ENCODE measurements at regions not wholly inside any gene's neighbourhood (a gene's known extent, or its start where the extent isn't known, plus 50 kb on each side); places are given as distances from the start of the nearest gene placed in this dataset.
A peak's percentile ranks its signal among the peaks of the same experiment; 100 is the strongest.

DNA sequence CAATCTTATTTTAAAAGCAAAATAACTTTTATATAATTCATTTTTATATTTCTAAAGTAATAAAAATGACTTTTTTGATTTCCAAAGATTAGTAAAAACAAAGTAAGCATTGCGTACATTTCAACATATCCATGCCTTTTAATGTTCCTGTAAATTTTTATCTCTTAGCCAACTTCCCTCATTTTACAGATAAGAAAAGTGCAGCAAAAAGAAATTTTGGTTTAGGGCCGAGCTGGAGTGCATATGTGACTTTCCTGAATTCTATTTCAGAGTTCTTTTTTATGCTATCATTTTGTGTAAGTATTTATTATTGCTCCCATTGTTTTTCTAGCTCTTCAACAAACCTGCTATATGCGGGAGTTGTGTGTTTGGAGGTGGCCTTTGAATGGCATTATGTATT, 195.3 kb downstream of the NHLRC3 start:
- DNase-seq (ENCODE audit: low read depth): no peak

DNA sequence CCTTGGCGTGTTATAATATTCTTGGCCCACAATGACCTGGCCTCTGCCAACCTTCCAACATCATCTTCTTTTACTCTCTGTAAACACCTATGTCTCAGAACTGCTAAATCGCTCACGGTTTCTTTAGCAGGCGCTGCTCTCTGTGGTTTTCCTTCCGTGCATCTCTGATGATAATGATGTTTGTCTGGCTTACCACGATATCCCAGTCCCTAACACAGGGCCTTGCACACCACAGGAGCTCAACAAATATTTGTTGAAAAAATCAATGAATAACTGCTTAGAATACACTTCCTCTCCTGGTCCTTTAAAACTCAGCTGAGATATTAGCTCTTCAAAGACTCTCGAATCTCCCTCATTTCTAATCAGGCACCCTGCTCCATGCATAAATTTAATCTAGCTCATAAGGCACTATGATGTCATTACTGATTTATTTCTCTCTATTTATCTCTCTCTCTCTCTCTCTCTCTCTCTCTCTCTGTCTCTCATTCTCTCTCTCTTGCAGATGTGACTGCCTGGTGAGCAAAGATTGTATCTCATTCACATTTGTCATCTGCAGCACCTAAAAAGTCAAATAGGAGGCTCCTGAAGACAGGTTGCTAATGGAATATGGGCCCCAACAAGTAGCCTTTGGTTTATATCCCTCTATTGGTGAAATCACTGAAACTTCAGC, 206.4 kb downstream of the NHLRC3 start:
- no peak for DNase-seq (ENCODE audit: low read depth)

DNA sequence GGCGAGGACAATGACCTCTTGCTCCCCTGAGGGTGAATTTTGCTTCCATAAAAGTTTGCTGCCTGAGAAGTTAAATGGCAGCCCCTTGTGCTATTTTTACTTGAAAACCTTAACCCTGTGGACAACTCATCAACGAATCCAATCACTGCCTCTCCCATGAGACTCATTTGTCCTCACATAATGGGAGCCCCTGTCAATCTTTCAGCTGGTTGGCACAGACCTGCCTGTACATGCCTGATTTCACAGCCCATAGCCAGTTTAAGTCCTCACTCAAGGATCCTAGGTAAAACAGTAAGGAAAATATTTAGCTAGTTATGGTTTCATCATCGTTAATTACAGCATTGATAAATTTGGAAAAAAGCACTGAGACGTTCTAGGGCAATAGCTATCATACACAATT, 207.4 kb downstream of the NHLRC3 start:
- no peak for DNase-seq (ENCODE audit: low read depth)

DNA sequence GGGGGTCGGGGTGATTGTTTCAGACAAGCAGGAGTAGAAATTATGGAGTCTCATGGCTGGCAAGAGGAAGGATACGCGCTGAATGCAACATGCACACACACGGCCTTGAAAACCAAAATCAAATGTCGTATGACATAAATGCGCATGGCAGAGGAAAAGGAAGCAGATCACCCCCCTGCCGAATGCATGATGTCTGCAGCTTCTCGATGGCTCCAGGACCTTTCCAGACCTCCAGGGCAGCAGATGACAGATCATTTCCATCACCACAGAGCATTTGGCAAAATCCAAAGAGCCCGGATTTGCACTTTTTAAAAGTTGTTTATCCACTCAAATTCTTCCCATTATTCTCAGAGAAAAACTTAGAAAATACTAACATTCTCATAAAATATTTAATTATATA, 211.7 kb downstream of the NHLRC3 start:
- DNase-seq (ENCODE audit: low read depth): no peak

DNA sequence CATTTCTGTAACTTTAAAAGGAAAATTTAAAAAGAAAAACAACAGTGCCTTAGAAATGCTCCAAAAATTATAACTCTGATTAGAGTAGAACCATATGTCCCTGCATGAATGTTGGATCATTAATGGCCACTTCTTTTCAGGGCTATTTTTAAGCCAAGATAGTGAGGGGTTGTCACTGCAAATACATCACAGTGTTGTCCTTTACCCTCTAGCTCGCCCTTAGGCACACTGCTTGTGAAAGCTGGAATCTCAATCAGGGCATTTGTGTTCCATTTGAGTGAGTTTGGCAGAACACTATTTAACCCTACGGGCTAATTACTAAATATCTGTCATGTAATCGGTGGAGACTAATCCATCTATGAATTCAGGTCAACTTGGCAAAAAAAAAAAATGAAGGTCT, 212.2 kb downstream of the NHLRC3 start:
- no peak for DNase-seq (ENCODE audit: low read depth)

DNA sequence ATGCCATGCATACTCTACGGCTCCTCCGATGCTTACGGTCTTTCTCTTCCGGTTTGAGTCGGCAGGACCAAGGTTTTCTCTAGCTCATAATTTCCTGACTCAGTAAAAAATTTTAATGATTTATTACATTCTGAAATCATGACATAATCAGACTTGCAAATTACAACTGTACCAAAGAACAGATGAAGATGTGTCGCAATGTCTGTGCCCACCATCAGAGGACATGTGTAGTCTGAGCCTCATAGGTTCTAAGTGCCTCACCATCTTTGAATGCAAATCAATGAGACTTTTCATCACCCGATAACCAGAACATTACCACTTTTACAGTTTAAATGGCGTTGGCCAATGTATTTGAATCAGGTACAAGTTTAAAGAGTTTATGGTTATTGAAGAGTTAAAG, 213.1 kb downstream of the NHLRC3 start:
- no peak for DNase-seq (ENCODE audit: low read depth)

DNA sequence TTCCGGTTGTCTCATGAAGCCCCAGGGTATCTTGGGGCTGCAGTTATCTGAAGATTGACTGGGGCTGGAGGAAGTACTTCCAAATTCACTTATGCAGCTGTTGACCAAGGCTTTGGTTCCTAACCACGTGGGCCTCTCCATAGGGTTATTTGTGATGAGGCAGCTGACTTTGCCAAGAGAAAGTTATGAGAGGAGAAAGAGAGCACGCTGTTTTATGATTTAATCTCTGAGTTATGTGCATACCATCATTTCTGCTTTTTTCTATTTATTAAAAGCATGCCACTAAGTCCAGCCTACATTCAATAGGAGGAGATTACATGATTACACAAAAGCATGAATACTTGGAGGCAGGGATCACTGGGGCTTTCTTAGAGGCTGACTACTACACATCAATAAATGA, 215.5 kb downstream of the NHLRC3 start:
- DNase-seq (ENCODE audit: low read depth): no peak

DNA sequence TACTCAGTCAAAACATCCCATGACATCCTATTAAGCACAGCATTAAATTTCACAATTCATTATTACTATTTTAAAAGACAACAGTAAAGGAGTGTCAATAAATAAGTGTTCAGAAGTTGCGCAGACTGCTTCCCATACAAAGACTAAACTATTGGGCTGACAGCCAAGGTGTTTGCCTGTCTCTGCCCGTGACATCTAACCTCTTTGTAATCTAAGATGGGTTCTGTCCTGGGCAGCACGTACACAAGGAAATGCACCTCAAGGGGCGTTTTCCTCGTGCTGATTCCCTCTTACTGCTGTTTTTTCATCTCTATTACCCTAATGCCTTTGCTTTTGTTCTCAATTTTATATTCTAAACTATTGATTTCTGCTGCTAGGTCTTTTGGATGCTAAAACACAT, 216.3 kb downstream of the NHLRC3 start:
- no peak for DNase-seq (ENCODE audit: low read depth)

DNA sequence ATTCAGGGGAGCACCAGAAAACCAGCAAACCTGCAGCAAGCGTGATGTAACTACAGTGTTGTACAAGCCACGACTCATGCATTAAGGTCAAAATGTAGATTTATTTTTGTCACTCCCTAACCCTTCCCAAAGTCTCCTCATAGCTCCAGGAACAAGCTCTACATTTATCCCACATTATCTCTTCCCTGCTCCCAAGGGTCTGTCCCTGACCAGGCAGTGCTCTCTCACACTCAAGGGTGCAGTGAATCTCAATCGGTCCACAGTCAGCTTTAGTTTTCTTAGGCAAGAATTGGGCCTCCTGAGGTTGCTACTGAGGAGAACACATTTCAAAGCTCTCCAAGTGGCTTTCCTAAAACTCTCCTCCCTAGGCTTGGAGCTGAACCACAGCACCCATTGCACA, 219.4 kb downstream of the NHLRC3 start:
- DNase-seq (ENCODE audit: low read depth): no peak

DNA sequence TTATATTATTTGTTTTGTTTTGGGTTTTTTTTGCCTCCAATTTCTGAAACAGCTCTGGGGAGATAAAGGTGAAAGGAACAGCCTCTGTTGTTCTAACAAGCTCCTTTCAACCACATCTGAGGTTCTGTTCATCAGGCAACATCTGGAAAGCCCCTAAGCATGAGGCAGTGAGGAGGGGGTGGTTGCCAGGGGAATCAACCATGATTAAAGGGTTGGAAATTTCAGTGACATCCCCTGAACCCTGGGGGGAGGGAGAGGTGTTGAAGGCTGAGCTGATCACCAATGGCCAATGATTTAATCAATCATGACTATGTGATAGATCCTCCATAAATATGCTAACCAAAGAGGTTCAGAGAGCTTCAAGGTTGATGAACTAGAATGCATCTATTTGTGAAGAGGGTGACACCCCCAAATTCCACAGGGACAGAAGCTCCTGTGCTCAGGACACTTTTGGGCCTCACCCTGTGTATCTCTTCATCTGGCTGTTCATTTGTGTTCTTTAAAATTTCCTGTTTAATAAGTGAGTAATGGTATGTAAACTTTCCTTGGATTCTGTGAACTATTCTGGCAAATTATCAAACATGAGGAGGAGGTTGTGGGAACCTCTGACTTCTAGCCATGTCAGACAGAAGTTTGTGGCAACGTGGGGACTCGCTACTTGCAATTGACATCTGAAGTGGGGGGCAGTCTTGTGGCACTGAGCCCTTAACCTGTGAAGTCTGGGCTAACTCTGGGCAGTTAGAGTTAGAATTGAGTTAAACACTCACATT, 221.3 kb downstream of the NHLRC3 start:
- no peak for DNase-seq (ENCODE audit: low read depth)

DNA sequence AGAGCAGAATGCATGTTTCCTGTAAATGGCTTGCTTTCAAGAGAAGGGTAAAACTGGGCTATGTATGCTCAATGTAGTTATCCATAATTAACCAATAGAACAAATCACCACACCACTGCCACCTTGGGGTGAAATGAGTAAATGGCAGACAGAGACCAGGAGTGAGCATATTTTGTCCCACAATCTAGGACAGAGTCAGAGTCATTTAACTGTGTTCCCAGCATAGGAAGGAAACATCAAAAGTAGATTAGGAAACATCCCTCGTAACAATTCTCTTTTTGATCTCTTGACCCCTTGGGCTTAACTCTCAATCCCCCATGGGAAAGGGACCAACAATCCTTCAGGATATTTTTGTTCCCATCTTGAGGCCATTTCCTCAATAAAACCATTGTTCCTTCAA, 224.8 kb downstream of the NHLRC3 start:
- DNase-seq (ENCODE audit: low read depth): peak; percentile 48

DNA sequence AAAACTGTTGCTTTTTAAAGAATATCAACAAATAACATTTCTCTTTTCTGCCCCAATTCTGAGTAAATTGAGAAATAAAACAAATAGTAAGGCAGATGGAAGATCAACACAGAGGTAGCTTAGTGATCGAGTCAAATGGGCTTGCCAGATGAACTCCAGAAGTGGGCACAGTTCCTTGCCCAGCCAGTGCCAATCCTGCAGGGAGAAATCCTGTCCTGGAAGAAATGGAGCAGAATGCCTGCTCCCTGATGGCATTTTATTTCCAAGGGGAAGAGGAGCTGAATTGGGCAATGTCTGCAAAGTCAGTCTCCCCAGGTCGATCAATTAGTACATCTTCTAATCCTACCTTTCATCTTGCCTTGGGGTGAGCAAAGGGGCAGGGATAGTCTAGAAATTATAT, 225.3 kb downstream of the NHLRC3 start:
- no peak for DNase-seq (ENCODE audit: low read depth)

DNA sequence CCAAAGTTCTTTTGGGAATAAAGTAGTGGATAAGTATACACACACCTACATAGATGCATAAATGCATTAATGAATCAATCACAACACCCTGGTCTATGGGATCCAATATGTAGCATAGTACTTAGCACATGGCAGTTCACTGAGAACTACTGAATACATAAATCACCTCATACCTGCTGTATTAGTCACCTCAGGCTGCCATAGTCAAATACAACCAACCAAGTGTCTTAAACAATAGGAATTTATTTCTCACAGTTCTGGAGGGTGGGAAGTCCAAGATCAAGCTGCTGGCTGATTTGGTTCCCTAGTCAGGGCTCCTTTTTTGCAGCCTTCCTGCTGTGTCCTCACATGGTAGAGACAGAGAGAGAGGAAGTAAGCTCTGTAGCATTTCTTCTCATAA, 228.2 kb downstream of the NHLRC3 start:
- DNase-seq (ENCODE audit: low read depth): peak; percentile 15

DNA sequence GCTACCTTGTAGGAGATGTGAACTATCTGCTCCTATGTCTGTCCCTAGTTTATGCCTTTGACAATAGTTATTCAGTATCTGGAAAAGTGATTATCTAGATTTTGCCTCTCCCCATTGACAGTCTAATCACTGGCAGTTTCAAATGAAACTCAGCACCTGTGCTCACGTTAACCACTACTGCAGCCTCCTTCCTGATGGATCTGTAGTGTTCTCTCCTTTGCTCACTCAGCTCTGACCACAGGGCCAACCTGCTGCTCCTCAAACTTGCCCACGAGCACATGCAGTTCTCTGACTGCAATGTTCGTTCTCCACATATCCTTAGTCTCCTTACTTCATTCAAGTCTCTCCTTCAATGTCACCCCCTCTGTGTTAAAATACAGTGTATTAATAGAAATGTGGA, 230.1 kb downstream of the NHLRC3 start:
- no peak for DNase-seq (ENCODE audit: low read depth)

DNA sequence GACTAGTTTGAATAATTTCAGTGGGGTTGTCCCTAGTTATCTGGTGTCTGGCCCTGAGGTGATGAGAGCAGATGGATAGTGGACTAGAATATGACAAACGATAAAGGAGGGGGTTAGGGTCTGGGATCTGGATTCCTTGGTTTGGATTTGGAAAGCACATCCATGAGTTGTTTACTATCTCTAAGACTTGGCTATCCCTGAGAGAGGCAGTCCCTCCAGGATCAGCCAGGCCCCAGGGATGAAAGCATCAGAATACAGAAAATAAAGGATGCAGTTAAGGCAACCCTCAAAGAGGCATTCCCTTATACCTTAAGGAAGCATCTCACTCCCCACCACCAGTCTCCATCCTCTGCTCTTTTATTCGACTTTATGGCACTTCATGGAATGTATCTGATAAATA, 230.7 kb downstream of the NHLRC3 start:
- no peak for DNase-seq (ENCODE audit: low read depth)

DNA sequence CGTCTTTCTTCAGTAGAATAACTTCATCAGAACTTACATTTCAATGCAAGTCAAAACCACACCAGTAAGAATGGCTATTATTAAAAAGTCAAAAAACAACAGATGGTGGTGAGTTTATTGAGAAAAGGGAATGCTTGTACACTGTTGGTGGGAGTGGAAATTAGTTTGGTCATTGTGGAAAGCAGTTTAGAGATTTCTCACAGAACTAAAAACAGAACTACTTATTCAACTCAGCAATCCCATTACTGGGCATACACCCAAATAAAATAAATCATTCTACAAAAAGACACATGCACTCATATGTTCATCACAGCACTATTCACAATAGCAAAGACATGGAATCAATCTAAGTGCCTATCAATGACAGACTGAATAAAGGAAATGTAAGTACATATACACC, 231.2 kb downstream of the NHLRC3 start:
- no peak for DNase-seq (ENCODE audit: low read depth)

DNA sequence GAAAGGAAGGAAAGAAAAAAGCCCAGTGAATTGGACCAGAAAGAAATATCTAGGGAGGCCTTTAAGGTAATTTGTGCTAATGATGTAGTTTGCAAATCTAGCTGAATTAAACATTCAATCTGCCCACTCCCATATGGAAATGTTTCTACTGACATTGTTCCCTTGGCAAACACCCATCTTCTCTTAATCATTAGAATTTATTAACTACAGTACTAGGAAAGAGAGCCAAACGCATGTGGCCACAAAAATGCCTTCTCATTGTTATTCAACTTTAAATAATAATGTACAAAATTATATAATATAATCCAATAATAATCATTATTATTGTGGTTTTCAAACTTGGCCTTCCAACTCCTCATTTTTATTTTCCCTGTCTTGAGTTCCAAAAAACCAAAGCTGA, 234.7 kb downstream of the NHLRC3 start:
- DNase-seq (ENCODE audit: low read depth): peak; percentile 35

DNA sequence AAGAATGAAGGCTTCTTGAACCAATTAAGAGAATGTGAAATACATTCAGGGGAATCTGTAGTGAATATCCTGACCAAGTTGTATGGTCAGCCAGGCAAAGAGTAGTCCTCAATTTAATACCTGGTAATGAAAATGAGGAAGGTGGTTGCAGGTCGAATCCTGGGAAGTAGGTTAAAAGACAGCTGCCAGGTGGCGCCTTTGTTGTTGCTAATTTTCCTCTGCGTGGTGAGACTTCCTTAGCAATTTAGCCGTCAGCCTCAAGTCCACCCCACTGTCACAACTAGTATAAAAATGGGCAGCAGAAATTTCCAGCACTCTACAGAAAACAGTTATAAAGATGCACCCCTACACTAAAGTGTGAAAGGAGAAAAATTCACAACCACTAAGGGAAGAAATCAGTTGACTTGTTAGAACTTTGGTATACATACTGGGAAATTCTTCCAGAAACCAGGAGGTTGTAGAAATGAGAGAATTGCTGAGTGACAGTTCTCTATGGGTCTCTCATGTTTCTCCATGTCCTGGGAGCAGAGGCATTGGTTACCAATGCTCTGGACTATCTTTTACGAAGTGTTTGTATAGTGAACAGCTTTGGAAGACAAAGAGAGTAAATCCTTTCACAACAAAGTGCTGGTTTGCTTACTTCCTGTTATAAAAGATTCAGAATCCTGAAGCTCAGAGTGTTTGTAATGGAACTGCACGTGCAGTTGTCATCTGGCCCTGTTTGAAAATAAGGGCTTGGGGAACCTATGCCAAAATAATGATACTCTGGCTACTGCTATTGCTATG, 235.9 kb downstream of the NHLRC3 start:
- DNase-seq (ENCODE audit: low read depth): peak; percentile 29

DNA sequence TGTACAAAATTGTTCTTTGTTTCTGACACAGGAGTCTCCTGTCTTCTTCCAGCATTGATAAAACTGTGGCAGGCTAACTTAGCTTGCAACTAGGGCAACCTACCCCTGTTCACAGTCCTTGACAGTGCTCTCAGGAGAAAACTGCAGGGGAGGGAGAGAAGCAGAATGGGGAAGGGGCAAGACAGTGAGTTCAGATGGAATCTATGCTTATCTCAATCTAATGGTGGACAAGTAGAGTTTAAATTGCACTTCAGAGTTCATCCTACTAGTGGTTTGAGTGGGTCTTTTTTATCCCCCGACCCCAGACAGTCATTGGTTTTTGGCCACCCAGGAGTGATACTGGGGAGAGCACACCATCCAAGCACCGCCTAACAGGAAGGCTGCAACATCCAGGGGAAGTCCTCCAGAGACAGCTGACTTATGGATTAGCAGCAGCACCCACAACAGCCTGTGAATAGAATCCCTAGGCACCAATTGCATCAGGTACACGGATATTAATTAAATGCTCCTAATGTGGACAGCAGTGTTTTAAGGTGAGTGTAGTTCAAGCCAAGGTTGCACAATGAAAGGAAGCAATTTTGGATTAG, 236.6 kb downstream of the NHLRC3 start:
- DNase-seq (ENCODE audit: low read depth): no peak

DNA sequence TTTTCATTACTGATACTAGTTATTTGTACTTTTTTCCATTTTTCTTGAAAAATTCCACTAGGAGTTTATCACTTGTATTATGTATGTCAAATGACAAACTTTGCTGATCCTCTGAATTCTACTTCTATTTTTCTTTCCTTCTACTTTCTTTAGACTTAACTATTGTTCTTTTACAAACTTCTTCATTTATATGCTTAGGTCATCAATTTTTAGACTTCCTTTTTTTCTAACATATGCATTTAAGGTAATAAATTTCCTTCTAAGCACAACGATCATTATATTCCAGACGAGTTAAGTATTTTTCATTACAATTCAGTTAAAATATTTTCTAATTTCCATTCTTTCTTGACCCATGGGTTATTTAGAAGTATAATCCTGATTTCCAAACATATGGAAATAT, 240.8 kb downstream of the NHLRC3 start:
- no peak for DNase-seq (ENCODE audit: low read depth)

DNA sequence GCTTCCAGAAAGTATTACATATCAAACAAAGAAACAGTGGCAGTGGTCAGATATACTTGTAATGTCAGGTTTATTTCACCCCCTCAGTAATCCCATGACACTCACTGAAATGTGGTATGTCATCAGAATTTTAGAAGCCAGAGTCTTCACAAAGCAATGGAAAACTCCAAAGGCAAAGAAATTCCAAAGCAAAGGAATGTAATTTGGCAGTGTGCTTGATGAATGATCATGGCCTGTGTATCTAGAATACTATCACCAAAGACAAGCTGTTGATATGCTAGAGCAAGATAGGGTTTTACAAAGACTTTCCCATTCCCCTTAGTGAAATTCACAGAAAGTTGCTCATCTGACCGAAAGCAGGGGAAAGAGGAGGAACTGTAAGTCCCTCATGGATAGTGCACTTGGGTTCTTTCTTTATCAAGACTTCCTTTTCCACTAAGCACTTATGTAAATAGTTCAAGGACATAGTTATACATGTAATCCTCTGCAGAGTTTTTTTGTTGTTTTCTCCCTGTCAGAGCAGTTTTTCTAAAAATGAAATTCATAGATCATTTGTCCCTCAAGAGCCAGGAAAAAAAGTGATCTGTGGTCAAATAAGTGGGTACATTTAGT, 243.4 kb downstream of the NHLRC3 start:
- peak; percentile 6 for DNase-seq (ENCODE audit: low read depth)

DNA sequence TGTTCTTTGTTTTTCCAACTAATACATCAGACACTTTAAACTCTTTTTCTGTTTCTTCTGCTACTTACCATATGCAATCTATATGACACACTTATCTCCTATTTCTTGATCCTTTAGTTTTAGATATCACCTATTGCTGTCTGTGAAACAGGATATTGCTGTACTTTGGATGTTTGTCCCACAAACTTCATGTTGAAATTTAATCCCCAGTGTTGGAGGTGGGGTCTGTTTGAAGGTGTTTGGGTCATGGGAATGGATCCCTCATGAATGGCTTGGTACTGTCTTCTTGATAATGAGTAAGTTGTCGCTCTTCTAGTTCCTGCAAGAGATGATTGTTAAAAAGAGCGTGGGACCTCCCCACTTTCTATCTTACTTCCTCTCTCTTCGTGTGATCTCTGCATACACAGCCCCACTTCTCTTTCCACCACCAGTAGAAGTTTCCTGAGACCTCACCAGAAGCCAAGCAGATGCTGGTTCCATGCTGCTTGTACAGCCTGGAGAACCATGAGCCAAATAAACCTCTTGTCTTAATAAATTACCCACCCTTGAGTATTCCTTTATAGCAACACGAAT, 244.2 kb downstream of the NHLRC3 start:
- DNase-seq (ENCODE audit: low read depth): no peak

Measured in renal cortical epithelial cell (primary cell).